Upper lobe of left lung (tissue), 4 donors: ENCODE measurements at regions not wholly inside any gene's neighbourhood (a gene's known extent, or its start where the extent isn't known, plus 50 kb on each side); places are given as distances from the start of the nearest gene placed in this dataset.

Experiments used
- CTCF ChIP-seq, 6 experiments: fragments of 450-650 bp in 4 of 6; fragments of 200-600 bp in 2 of 6; sonication (generic) in 2 of 6; IDR thresholded peaks; one replicate each; pipeline ENCODE4 v1.5.1; 2016 to 2019; ENCODE audit warnings: antibody characterized with exemption in 6 of 6
- POLR2A ChIP-seq, 4 donors: fragments of 450-650 bp; IDR thresholded peaks; one replicate each; pipeline ENCODE4 v1.5.1; 2016 to 2017; ENCODE audit warnings: antibody characterized with exemption in 4 of 4, mild to moderate bottlenecking in 2 of 4
- POLR2AphosphoS5 ChIP-seq, 2 donors: sonication (generic); formaldehyde crosslinking; IDR thresholded peaks; one replicate each; pipeline ENCODE4 v1.5.1; 2017; ENCODE audit warnings: antibody characterized with exemption in 2 of 2

- no peak for TF ChIP-seq POLR2A (IDR thresholded peaks at IDR 0.05)
- TF ChIP-seq CTCF (IDR thresholded peaks at IDR 0.05), result no peak
- TF ChIP-seq POLR2AphosphoS5 (IDR thresholded peaks at IDR 0.05), result no peak
Observed at GRCh38 chr14:98385851-98386250, 886.1 kb downstream of the BCL11B start.
